DND-41 (cell line): ENCODE measurements at regions not wholly inside any gene's neighbourhood (a gene's known extent, or its start where the extent isn't known, plus 50 kb on each side); places are given as distances from the start of the nearest gene placed in this dataset.

ENCODE experiments used
- EZH2 ChIP-seq: IDR thresholded peaks from 3 replicates; pipeline ENCODE4 v1.6.1; 2012; ENCODE audit warnings: borderline replicate concordance, low read depth, mild to moderate bottlenecking, moderate library complexity, low read length, inconsistent platforms; ENCODE audit not compliant: severe bottlenecking
- TF ChIP-seq, protein P1 (sequence below): IDR thresholded peaks from 2 replicates; pipeline ENCODE4 v1.5.1; 2012; ENCODE audit warnings: borderline replicate concordance, low read length, moderate library complexity, mild to moderate bottlenecking; ENCODE audit not compliant: poor library complexity, severe bottlenecking; ENCODE audit errors: extremely low read depth

DNA sequence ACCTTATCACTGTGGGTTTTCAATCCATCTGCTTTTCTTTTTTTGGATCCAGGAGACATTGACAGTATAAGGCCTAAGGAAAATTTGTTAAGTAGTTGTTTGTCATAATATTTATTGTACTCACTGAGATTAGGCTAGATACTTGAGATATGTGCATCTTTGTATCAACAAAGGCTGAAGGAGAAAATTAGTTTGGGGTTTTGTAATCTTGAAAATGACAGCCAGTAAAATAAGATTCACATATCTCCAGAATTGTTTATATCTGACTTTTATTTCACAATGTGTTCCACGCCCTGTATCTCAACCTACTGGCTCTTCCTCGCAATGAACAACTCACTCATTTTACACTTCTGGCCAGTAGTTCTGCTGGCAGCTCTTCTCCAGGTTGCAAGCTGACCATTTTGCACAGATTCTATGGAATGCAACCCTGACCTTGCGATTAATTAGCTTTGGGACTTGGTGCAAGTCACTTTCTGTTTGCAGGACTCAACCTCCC lies 132.7 kb downstream of the GATA3 start:
- TF ChIP-seq, protein P1, sequence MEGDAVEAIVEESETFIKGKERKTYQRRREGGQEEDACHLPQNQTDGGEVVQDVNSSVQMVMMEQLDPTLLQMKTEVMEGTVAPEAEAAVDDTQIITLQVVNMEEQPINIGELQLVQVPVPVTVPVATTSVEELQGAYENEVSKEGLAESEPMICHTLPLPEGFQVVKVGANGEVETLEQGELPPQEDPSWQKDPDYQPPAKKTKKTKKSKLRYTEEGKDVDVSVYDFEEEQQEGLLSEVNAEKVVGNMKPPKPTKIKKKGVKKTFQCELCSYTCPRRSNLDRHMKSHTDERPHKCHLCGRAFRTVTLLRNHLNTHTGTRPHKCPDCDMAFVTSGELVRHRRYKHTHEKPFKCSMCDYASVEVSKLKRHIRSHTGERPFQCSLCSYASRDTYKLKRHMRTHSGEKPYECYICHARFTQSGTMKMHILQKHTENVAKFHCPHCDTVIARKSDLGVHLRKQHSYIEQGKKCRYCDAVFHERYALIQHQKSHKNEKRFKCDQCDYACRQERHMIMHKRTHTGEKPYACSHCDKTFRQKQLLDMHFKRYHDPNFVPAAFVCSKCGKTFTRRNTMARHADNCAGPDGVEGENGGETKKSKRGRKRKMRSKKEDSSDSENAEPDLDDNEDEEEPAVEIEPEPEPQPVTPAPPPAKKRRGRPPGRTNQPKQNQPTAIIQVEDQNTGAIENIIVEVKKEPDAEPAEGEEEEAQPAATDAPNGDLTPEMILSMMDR, result no peak
- TF ChIP-seq EZH2, result no peak
